Tibial nerve (tissue), 4 donors: ENCODE measurements at regions not wholly inside any gene's neighbourhood (a gene's known extent, or its start where the extent isn't known, plus 50 kb on each side); places are given as distances from the start of the nearest gene placed in this dataset.

Experiments
- EP300 ChIP-seq, 2 donors: sonication (generic); formaldehyde crosslinking; IDR thresholded peaks; one replicate each; pipeline ENCODE4 v1.6.1; 2017; ENCODE audit warnings: antibody characterized with exemption in 2 of 2, mild to moderate bottlenecking in 1 of 2
- POLR2A ChIP-seq, 2 donors: fragments of 450-650 bp; IDR thresholded peaks; one replicate each; pipeline ENCODE4 v1.6.1; 2017; ENCODE audit warnings: antibody characterized with exemption in 2 of 2, mild to moderate bottlenecking in 2 of 2, moderate library complexity in 2 of 2
- TF ChIP-seq, protein P1 (sequence below), 5 experiments: fragments of 200-600 bp in 3 of 5; fragments of 450-650 bp in 2 of 5; sonication (generic) in 3 of 5; IDR thresholded peaks; one replicate each; pipeline ENCODE4 v1.5.1; 2016 to 2019; ENCODE audit warnings: antibody characterized with exemption in 5 of 5, mild to moderate bottlenecking in 3 of 5, moderate library complexity in 2 of 5

GRCh38 chr11:97764193-97764592 is 1256.6 kb upstream of the CNTN5 start:
- TF ChIP-seq, protein P1, sequence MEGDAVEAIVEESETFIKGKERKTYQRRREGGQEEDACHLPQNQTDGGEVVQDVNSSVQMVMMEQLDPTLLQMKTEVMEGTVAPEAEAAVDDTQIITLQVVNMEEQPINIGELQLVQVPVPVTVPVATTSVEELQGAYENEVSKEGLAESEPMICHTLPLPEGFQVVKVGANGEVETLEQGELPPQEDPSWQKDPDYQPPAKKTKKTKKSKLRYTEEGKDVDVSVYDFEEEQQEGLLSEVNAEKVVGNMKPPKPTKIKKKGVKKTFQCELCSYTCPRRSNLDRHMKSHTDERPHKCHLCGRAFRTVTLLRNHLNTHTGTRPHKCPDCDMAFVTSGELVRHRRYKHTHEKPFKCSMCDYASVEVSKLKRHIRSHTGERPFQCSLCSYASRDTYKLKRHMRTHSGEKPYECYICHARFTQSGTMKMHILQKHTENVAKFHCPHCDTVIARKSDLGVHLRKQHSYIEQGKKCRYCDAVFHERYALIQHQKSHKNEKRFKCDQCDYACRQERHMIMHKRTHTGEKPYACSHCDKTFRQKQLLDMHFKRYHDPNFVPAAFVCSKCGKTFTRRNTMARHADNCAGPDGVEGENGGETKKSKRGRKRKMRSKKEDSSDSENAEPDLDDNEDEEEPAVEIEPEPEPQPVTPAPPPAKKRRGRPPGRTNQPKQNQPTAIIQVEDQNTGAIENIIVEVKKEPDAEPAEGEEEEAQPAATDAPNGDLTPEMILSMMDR (IDR thresholded peaks at IDR 0.05) = no peak
- TF ChIP-seq POLR2A (IDR thresholded peaks at IDR 0.05) (no peak), EP300 (IDR thresholded peaks at IDR 0.05) (no peak)
